Mucosa of stomach (tissue), 1 donor: ENCODE measurements at regions not wholly inside any gene's neighbourhood (a gene's known extent, or its start where the extent isn't known, plus 50 kb on each side); places are given as distances from the start of the nearest gene placed in this dataset.

Experiments
- H3K27me3 ChIP-seq: one replicate; pipeline ENCODE4 v1.7.0; 2013; ENCODE audit warnings: mild to moderate bottlenecking, low read length; ENCODE audit not compliant: control insufficient read depth, insufficient read depth
- H3K36me3 ChIP-seq: one replicate; pipeline ENCODE4 v1.7.0; 2013; ENCODE audit warnings: low read length; ENCODE audit not compliant: control insufficient read depth, insufficient read depth
- H3K4me1 ChIP-seq: one replicate; pipeline ENCODE4 v1.7.0; 2013; ENCODE audit warnings: mild to moderate bottlenecking, low read length; ENCODE audit not compliant: control insufficient read depth, insufficient read depth
- H3K4me3 ChIP-seq: one replicate; pipeline ENCODE4 v1.7.0; 2013; ENCODE audit warnings: low read length
- H3K9ac ChIP-seq: one replicate; pipeline ENCODE4 v1.7.0; 2013; ENCODE audit warnings: mild to moderate bottlenecking, low read length, moderate library complexity
- H3K9me3 ChIP-seq: one replicate; pipeline ENCODE4 v1.7.0; 2013; ENCODE audit warnings: mild to moderate bottlenecking, low read length, moderate library complexity; ENCODE audit not compliant: control insufficient read depth
- donor health status: Pancreatic carcinoma.

DNA sequence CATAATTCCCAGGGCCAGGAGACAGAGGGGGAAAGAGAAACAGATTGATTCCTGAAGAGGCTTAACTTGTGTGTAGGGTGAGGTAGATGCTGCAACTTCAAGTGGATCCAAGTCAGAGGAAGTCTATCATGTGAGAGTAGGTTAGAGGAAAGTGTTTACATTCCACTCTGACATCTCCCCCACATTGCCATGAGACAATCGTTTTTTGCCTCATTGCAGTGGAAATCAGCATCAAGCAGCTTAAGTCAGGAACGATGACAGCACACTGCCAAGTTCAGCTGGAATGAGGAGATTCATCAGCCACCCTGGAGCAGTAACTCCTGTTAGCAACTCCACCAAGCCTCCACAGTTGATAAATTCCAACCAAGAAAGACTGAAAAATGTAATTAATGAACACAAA is 689.7 kb upstream of the MEF2C start:
- Histone ChIP-seq H3K36me3 (no peaks in the 10 kb centered on the region), H3K4me3 (no peak overlapping the region), H3K9ac (no peak overlapping the region), H3K4me1 (no peaks in the 10 kb centered on the region), H3K9me3 (no peaks in the 10 kb centered on the region), H3K27me3 (no peaks in the 10 kb centered on the region)

- no peak overlapping the region for H3K4me3 ChIP-seq
- no peaks in the 10 kb centered on the region for H3K36me3 ChIP-seq
- no peak overlapping the region for H3K9ac ChIP-seq
- H3K4me1 ChIP-seq = no peaks in the 10 kb centered on the region
- no peaks in the 10 kb centered on the region for H3K27me3 ChIP-seq
- no peaks in the 10 kb centered on the region for H3K9me3 ChIP-seq
Observed at GRCh38 chr5:89570557-89570956, 687.6 kb upstream of the MEF2C start.

- no peaks in the 10 kb centered on the region for H3K9me3 ChIP-seq
- H3K4me3 ChIP-seq = no peak overlapping the region
- H3K4me1 ChIP-seq = no peaks in the 10 kb centered on the region
- no peaks in the 10 kb centered on the region for H3K36me3 ChIP-seq
- no peak overlapping the region for H3K9ac ChIP-seq
- H3K27me3 ChIP-seq = no peaks in the 10 kb centered on the region
Observed at GRCh38 chr5:89566340-89566739, 683.4 kb upstream of the MEF2C start.

- H3K9ac ChIP-seq = no peak overlapping the region
- H3K9me3 ChIP-seq = no peaks in the 10 kb centered on the region
- H3K36me3 ChIP-seq = no peaks in the 10 kb centered on the region
- H3K4me3 ChIP-seq = no peak overlapping the region
- H3K27me3 ChIP-seq = no peaks in the 10 kb centered on the region
- no peaks in the 10 kb centered on the region for H3K4me1 ChIP-seq
Observed at GRCh38 chr5:89560696-89561095, 677.7 kb upstream of the MEF2C start.

GRCh38 chr5:89556215-89556913 is 673.4 kb upstream of the MEF2C start:
- Histone ChIP-seq H3K4me3 (no peak overlapping the region), H3K27me3 (no peaks in the 10 kb centered on the region)

DNA sequence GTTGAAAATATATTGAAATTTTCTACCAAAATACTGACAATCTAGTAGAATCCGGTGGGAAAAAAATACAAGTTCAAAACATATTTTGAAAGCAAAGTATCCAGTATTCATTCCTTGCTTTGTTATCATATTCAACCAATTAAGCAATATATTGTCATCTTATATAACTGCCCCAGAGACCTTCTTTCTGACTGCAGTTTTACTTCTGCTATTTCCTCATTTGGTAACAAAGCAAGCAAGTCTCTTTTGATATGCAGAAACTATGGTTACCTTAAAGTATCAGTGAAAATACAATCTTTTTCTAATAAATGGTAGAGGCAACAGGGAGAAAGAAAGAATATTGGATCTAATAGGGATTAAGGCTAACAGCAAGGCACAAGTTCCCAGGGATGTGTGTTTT is 663.7 kb upstream of the MEF2C start:
- Histone ChIP-seq H3K9me3 (no peaks in the 10 kb centered on the region), H3K36me3 (no peaks in the 10 kb centered on the region), H3K27me3 (no peaks in the 10 kb centered on the region), H3K4me3 (no peak overlapping the region), H3K9ac (no peak overlapping the region), H3K4me1 (no peaks in the 10 kb centered on the region)

More at GRCh38 chr5:89556215-89556913, 673.4 kb upstream of the MEF2C start:
- H3K9me3 ChIP-seq = no peaks in the 10 kb centered on the region
- H3K36me3 ChIP-seq = no peaks in the 10 kb centered on the region
- H3K4me1 ChIP-seq = no peaks in the 10 kb centered on the region
- no peak overlapping the region for H3K9ac ChIP-seq

GRCh38 chr5:89545626-89546025 is 662.6 kb upstream of the MEF2C start:
- Histone ChIP-seq H3K36me3 (no peaks in the 10 kb centered on the region), H3K4me3 (no peak overlapping the region), H3K27me3 (no peaks in the 10 kb centered on the region), H3K4me1 (no peaks in the 10 kb centered on the region), H3K9me3 (no peaks in the 10 kb centered on the region), H3K9ac (no peak overlapping the region)

GRCh38 chr5:89545076-89545475 is 662.1 kb upstream of the MEF2C start:
- no peaks in the 10 kb centered on the region for H3K9me3 ChIP-seq
- H3K9ac ChIP-seq = no peak overlapping the region
- no peaks in the 10 kb centered on the region for H3K4me1 ChIP-seq
- no peak overlapping the region for H3K4me3 ChIP-seq
- H3K27me3 ChIP-seq = no peaks in the 10 kb centered on the region
- no peaks in the 10 kb centered on the region for H3K36me3 ChIP-seq

GRCh38 chr5:89542736-89543135 is 659.8 kb upstream of the MEF2C start:
- Histone ChIP-seq H3K9ac (no peak overlapping the region), H3K4me1 (no peaks in the 10 kb centered on the region), H3K4me3 (no peak overlapping the region), H3K9me3 (no peaks in the 10 kb centered on the region), H3K27me3 (no peaks in the 10 kb centered on the region), H3K36me3 (no peaks in the 10 kb centered on the region)

- H3K9ac ChIP-seq = no peak overlapping the region
- no peaks in the 10 kb centered on the region for H3K4me1 ChIP-seq
- no peaks in the 10 kb centered on the region for H3K36me3 ChIP-seq
- H3K27me3 ChIP-seq = no peaks in the 10 kb centered on the region
- H3K4me3 ChIP-seq = no peak overlapping the region
- H3K9me3 ChIP-seq = no peaks in the 10 kb centered on the region
Observed at GRCh38 chr5:89537800-89538199, 654.8 kb upstream of the MEF2C start.

DNA sequence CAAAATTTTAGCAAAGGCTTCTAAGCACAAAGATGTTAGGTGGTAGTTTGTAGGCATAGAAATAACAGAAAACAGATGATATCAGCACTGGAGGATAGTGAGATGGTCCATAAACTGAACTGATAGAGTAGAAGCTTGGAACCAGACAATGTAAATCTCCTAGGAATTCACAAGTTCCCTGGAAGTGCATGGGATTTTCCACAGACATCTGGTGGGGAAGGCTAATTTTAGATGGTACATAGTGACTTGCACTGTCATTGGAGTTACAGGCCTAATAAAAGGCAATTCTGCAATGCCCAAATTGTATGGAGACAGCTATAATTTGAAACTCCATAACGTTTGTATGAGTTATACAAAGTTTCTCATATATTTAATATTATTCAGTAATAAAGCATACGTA is 653.0 kb upstream of the MEF2C start:
- H3K4me1 ChIP-seq = no peaks in the 10 kb centered on the region
- no peak overlapping the region for H3K9ac ChIP-seq
- H3K36me3 ChIP-seq = no peaks in the 10 kb centered on the region
- no peaks in the 10 kb centered on the region for H3K9me3 ChIP-seq
- no peaks in the 10 kb centered on the region for H3K27me3 ChIP-seq
- H3K4me3 ChIP-seq = no peak overlapping the region

DNA sequence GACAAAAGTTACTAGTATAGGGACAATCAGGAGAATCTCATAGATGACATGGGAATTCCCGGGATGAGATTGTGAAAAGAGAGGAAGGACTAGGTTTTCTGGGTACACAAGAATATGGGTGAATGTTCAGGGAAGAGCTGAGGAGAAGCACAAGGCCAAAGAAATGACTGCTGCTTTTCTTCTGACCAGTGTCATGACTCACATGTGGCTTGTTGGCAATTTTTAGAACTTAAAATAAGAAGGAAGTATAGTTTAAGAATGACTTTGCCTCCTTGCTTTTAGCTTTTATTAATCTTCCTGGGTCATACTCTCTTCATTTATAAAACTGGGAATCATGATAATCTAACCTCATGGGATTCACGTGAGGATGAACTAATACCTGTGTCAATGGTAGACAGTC is 652.4 kb upstream of the MEF2C start:
- Histone ChIP-seq H3K4me3 (no peak overlapping the region), H3K9ac (no peak overlapping the region), H3K27me3 (no peaks in the 10 kb centered on the region), H3K4me1 (no peaks in the 10 kb centered on the region), H3K9me3 (no peaks in the 10 kb centered on the region), H3K36me3 (no peaks in the 10 kb centered on the region)

DNA sequence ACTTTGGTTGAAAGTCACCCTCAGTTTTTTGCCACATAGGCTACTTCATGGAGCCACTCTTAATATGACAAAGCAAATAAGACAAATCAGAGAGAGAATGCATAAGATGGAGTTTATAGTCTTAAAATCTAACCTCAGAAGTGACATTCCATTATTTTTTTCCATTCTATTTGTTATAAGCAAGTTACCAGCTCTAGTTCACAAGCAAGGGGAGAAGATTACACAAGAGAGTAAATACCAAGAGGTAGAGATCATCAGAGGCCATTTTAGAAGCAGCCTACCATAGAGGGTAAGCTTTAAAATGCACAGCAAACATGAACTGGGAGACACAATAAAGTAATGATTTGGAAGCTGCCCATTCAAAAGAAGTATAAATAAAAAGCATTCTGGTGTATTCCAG is 651.3 kb upstream of the MEF2C start:
- no peak overlapping the region for H3K4me3 ChIP-seq
- no peaks in the 10 kb centered on the region for H3K36me3 ChIP-seq
- no peak overlapping the region for H3K9ac ChIP-seq
- no peaks in the 10 kb centered on the region for H3K9me3 ChIP-seq
- H3K27me3 ChIP-seq = no peaks in the 10 kb centered on the region
- no peaks in the 10 kb centered on the region for H3K4me1 ChIP-seq
